Suprapubic skin (tissue), 3 donors: ENCODE measurements at regions not wholly inside any gene's neighbourhood (a gene's known extent, or its start where the extent isn't known, plus 50 kb on each side); places are given as distances from the start of the nearest gene placed in this dataset.

ENCODE experiments used
- CTCF ChIP-seq, 2 donors: fragments of 200-600 bp in 1 of 2; fragments of 450-650 bp in 1 of 2; sonication (generic) in 1 of 2; IDR thresholded peaks; one replicate each; pipeline ENCODE4 v1.5.1; 2016 to 2019; ENCODE audit warnings: antibody characterized with exemption in 2 of 2, mild to moderate bottlenecking in 1 of 2, moderate library complexity in 1 of 2
- EP300 ChIP-seq: sonication (generic); formaldehyde crosslinking; IDR thresholded peaks from one replicate; pipeline ENCODE4 v1.6.1; 2017; ENCODE audit warnings: antibody characterized with exemption

GRCh38 chr17:73901249-73901648 lies 257.0 kb upstream of the SDK2 start:
- TF ChIP-seq CTCF (IDR thresholded peaks at IDR 0.05), result no peak
- TF ChIP-seq EP300, result no peak
